ENCODE measurements at regions not wholly inside any gene's neighbourhood (a gene's known extent, or its start where the extent isn't known, plus 50 kb on each side); places are given as distances from the start of the nearest gene placed in this dataset.

DNA sequence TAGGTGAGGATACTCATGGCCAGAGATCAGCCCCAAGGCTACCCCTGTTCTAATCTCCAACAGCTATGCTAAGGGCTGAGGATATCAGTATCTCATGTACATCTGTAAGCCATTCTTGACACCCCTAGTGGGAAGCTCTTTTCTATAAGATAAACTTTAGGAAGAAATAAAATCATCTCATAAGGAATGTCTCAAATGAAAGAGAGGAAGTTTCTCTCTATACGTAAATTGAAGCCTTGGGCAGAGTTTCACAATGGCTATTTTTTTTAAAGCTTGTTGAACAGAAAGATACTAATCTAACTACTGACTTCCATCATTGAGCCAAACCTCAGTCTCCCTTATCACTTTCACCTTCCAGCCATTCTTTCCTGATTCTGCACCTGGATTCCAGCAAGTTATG, 405.7 kb downstream of the PRR16 start:
- TF ChIP-seq, protein P1, sequence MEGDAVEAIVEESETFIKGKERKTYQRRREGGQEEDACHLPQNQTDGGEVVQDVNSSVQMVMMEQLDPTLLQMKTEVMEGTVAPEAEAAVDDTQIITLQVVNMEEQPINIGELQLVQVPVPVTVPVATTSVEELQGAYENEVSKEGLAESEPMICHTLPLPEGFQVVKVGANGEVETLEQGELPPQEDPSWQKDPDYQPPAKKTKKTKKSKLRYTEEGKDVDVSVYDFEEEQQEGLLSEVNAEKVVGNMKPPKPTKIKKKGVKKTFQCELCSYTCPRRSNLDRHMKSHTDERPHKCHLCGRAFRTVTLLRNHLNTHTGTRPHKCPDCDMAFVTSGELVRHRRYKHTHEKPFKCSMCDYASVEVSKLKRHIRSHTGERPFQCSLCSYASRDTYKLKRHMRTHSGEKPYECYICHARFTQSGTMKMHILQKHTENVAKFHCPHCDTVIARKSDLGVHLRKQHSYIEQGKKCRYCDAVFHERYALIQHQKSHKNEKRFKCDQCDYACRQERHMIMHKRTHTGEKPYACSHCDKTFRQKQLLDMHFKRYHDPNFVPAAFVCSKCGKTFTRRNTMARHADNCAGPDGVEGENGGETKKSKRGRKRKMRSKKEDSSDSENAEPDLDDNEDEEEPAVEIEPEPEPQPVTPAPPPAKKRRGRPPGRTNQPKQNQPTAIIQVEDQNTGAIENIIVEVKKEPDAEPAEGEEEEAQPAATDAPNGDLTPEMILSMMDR (IDR thresholded peaks at IDR 0.05; ENCODE audit: extremely low read depth, low read depth, low read length): no peak
- H3K79me2 ChIP-seq (ENCODE audit: insufficient read depth, low read length): no peaks in the 10 kb centered on the region
- H2AFZ ChIP-seq (ENCODE audit: low read length): no peak overlapping the region
- no peaks in the 10 kb centered on the region for H3K36me3 ChIP-seq (ENCODE audit: insufficient read depth, low read length)
- no peaks in the 10 kb centered on the region for H3K27me3 ChIP-seq (ENCODE audit: insufficient read depth, low read length)
- H3K4me1 ChIP-seq (ENCODE audit: insufficient read depth, low read length): no peaks in the 10 kb centered on the region
- no peak overlapping the region for H3K4me2 ChIP-seq (ENCODE audit: insufficient read depth, low read length)
- H3K27ac ChIP-seq (ENCODE audit: low read depth, low read length): no peak overlapping the region
- H3K4me3 ChIP-seq (ENCODE audit: insufficient read depth, low read length): no peak overlapping the region
- H3K9me3 ChIP-seq (ENCODE audit: low read depth, low read length): no peaks in the 10 kb centered on the region
- no peaks in the 10 kb centered on the region for H4K20me1 ChIP-seq (ENCODE audit: insufficient read depth, low read length)
- no peak for DNase-seq (ENCODE audit: insufficient read length, low spot score, missing footprints)

DNA sequence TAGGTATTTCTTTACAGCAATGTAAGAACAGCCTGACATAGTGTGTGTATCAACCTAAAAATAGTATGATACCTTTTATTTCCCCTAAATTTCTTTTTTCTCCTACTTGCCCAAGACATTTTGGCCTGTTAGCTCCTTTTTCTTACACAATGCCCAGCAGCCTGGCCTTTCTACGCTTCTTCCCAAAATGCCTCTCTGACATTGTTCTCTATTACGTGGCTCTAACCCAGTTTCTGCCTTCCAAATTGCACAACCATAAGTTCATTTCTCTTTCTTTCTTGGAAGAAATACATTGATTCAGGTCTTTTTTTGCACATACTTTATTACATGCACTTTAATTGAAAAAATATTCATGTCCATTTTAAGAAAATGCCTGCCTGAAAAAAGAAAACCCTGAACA, 408.2 kb downstream of the PRR16 start:
- no peaks in the 10 kb centered on the region for H3K27me3 ChIP-seq (ENCODE audit: insufficient read depth, low read length)
- H3K9me3 ChIP-seq (ENCODE audit: low read depth, low read length): no peaks in the 10 kb centered on the region
- no peaks in the 10 kb centered on the region for H3K4me1 ChIP-seq (ENCODE audit: insufficient read depth, low read length)
- H3K36me3 ChIP-seq (ENCODE audit: insufficient read depth, low read length): no peaks in the 10 kb centered on the region
- no peak overlapping the region for H3K4me3 ChIP-seq (ENCODE audit: insufficient read depth, low read length)
- H4K20me1 ChIP-seq (ENCODE audit: insufficient read depth, low read length): no peaks in the 10 kb centered on the region
- H3K79me2 ChIP-seq (ENCODE audit: insufficient read depth, low read length): no peaks in the 10 kb centered on the region
- no peak overlapping the region for H3K4me2 ChIP-seq (ENCODE audit: insufficient read depth, low read length)
- H2AFZ ChIP-seq (ENCODE audit: low read length): no peak overlapping the region
- DNase-seq (ENCODE audit: insufficient read length, low spot score, missing footprints): no peak
- TF ChIP-seq, protein P1 (IDR thresholded peaks at IDR 0.05; ENCODE audit: extremely low read depth, low read depth, low read length): no peak
- H3K27ac ChIP-seq (ENCODE audit: low read depth, low read length): no peak overlapping the region

DNA sequence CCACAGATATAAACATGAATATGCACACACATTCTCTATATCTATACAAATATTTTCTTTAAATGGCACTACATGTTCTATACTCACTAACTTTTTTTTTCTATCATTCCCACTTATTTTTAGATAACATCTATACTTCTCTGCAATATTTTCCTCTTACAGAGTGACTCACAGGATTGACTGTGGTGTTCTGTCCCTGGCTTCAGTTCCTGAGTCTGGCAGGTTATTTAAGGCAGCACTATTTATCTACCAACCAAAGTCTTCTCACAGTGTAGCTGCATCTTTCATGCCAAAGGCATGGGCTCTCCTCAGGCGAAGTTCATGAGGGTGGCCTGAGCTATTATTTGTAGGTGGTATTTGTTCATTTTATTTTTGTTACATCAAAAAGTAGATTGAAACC, 409.0 kb downstream of the PRR16 start:
- no peak overlapping the region for H2AFZ ChIP-seq (ENCODE audit: low read length)
- TF ChIP-seq, protein P1 (IDR thresholded peaks at IDR 0.05; ENCODE audit: extremely low read depth, low read depth, low read length): no peak
- no peak for DNase-seq (ENCODE audit: insufficient read length, low spot score, missing footprints)

DNA sequence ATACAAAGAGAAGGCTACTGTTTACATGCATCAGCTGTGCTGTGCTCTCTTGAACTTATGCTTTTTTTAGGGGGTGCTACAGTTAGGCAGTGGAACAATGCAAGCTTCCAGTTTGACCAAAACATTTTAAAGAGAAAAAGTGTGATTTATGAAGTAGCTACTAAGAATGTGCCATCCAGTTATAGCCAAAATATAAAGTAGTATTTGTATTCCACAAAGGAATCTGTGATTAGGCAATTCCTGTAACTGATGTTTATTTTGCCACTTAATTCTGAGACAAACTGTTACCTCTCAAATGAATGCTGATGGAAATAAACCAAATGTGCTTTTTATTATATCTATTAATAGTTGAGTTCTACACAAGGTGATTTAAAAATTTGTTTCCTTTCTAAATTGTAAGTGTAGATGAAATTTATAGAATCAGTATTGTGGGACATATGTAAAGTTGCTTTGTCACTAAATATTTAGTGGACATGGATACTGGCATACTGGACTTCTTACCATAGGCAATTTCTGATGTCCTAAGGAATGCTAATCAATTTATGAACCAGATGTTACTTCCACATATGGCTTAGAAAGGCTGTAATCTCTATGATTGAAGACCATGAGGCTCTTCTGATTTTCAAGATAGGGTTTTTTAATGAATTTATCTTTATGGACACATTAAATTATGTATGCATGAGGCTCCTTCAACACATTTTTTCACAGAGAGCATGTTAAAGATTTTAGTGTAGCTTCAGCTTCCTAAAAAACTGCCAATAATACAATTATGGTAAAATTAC, 410.2 kb downstream of the PRR16 start:
- TF ChIP-seq, protein P1 (IDR thresholded peaks at IDR 0.05; ENCODE audit: extremely low read depth, low read depth, low read length): no peak
- Histone ChIP-seq H3K27ac (ENCODE audit: low read depth, low read length) (no peak overlapping the region), H3K4me2 (ENCODE audit: insufficient read depth, low read length) (no peak overlapping the region), H3K4me3 (ENCODE audit: insufficient read depth, low read length) (no peak overlapping the region), H2AFZ (ENCODE audit: low read length) (no peak overlapping the region), H3K9me3 (ENCODE audit: low read depth, low read length) (no peaks in the 10 kb centered on the region), H3K79me2 (ENCODE audit: insufficient read depth, low read length) (no peaks in the 10 kb centered on the region), H3K27me3 (ENCODE audit: insufficient read depth, low read length) (no peaks in the 10 kb centered on the region), H3K36me3 (ENCODE audit: insufficient read depth, low read length) (no peaks in the 10 kb centered on the region), H4K20me1 (ENCODE audit: insufficient read depth, low read length) (no peaks in the 10 kb centered on the region), H3K4me1 (ENCODE audit: insufficient read depth, low read length) (no peaks in the 10 kb centered on the region)
- no peak for DNase-seq (ENCODE audit: insufficient read length, low spot score, missing footprints)

More for the DNA sequence above, 409.0 kb downstream of the PRR16 start:
- Histone ChIP-seq H3K4me3 (ENCODE audit: insufficient read depth, low read length) (no peak overlapping the region), H3K27ac (ENCODE audit: low read depth, low read length) (no peak overlapping the region), H3K27me3 (ENCODE audit: insufficient read depth, low read length) (no peaks in the 10 kb centered on the region), H4K20me1 (ENCODE audit: insufficient read depth, low read length) (no peaks in the 10 kb centered on the region), H3K36me3 (ENCODE audit: insufficient read depth, low read length) (no peaks in the 10 kb centered on the region), H3K4me1 (ENCODE audit: insufficient read depth, low read length) (no peaks in the 10 kb centered on the region), H3K4me2 (ENCODE audit: insufficient read depth, low read length) (no peak overlapping the region), H3K9me3 (ENCODE audit: low read depth, low read length) (no peaks in the 10 kb centered on the region), H3K79me2 (ENCODE audit: insufficient read depth, low read length) (no peaks in the 10 kb centered on the region)

All from osteoblast (primary cell).